Effector memory CD4-positive, alpha-beta T cell (primary cell): ENCODE measurements at regions not wholly inside any gene's neighbourhood (a gene's known extent, or its start where the extent isn't known, plus 50 kb on each side); places are given as distances from the start of the nearest gene placed in this dataset.
"Not testable (repeated sequence)": the region's sequence is repeated elsewhere in the genome, so short reads cannot be mapped to it uniquely, and the experiment has no call there.

ENCODE experiments used
- DNase-seq, 3 donors: peaks; one replicate each; pipeline ENCODE4 v3.0.0-alpha.2; 2020
- H3K27ac ChIP-seq: 2 replicates; pipeline ENCODE4 v1.7.0; 2013; ENCODE audit warnings: mild to moderate bottlenecking, low read length, moderate library complexity; ENCODE audit not compliant: insufficient read depth, poor library complexity, severe bottlenecking
- H3K27me3 ChIP-seq: replicated peaks from 2 replicates; pipeline ENCODE4 v1.7.0; 2013; ENCODE audit warnings: mild to moderate bottlenecking, low read length; ENCODE audit not compliant: insufficient read depth, control insufficient read depth, poor library complexity, severe bottlenecking
- H3K36me3 ChIP-seq: 2 replicates; pipeline ENCODE4 v1.7.0; 2013; ENCODE audit warnings: mild to moderate bottlenecking, low read length, moderate library complexity; ENCODE audit not compliant: control insufficient read depth, insufficient read depth
- H3K4me1 ChIP-seq: 2 replicates; pipeline ENCODE4 v1.7.0; 2013; ENCODE audit warnings: low read length, mild to moderate bottlenecking; ENCODE audit not compliant: control insufficient read depth, insufficient read depth, poor library complexity, severe bottlenecking
- H3K4me3 ChIP-seq: 2 replicates; pipeline ENCODE4 v1.7.0; 2013; ENCODE audit warnings: low read length, low read depth, mild to moderate bottlenecking; ENCODE audit not compliant: insufficient read depth, poor library complexity, severe bottlenecking
- H3K9me3 ChIP-seq: 2 replicates; pipeline ENCODE4 v1.7.0; 2013; ENCODE audit warnings: mild to moderate bottlenecking, low read length, moderate library complexity; ENCODE audit not compliant: control insufficient read depth

GRCh38 chrX:1119275-1119674 lies 93.2 kb downstream of the CRLF2 start:
- Histone ChIP-seq H3K27me3 (no peaks in the 10 kb centered on the region), H3K36me3 (no peaks in the 10 kb centered on the region), H3K4me1 (no peaks in the 10 kb centered on the region), H3K4me3 (no peak overlapping the region), H3K9me3 (no peaks in the 10 kb centered on the region), H3K27ac (no peak overlapping the region)
- DNase-seq, result no peak

- no peak overlapping the region for H3K4me3 ChIP-seq
- H3K27ac ChIP-seq, result no peak overlapping the region
- H3K9me3 ChIP-seq, result no peaks in the 10 kb centered on the region
- DNase-seq, result no peak
- H3K27me3 ChIP-seq, result no peaks in the 10 kb centered on the region
- H3K36me3 ChIP-seq, result no peaks in the 10 kb centered on the region
- no peaks in the 10 kb centered on the region for H3K4me1 ChIP-seq
Measured at GRCh38 chrX:1118572-1119199, 93.8 kb downstream of the CRLF2 start.

GRCh38 chrX:1115411-1115810 lies 97.0 kb downstream of the CRLF2 start:
- H3K9me3 ChIP-seq, H3K4me3 ChIP-seq, H3K27ac ChIP-seq: not testable (repeated sequence)

GRCh38 chrX:1112321-1112720 lies 100.1 kb downstream of the CRLF2 start:
- Histone ChIP-seq H3K9me3 (no peaks in the 10 kb centered on the region), H3K36me3 (no peaks in the 10 kb centered on the region), H3K4me1 (no peaks in the 10 kb centered on the region), H3K4me3 (no peak overlapping the region), H3K27ac (no peak overlapping the region), H3K27me3 (no peaks in the 10 kb centered on the region)
- DNase-seq, result no peak

More at GRCh38 chrX:1115411-1115810, 97.0 kb downstream of the CRLF2 start:
- not testable (repeated sequence) for DNase-seq, H3K36me3 ChIP-seq, H3K27me3 ChIP-seq, H3K4me1 ChIP-seq

GRCh38 chrX:1111601-1112300 lies 100.7 kb downstream of the CRLF2 start:
- Histone ChIP-seq H3K27me3 (no peaks in the 10 kb centered on the region), H3K9me3 (no peaks in the 10 kb centered on the region), H3K27ac (no peak overlapping the region), H3K4me1 (no peaks in the 10 kb centered on the region), H3K36me3 (no peaks in the 10 kb centered on the region), H3K4me3 (no peak overlapping the region)
- no peak for DNase-seq

- no peak overlapping the region for H3K4me3 ChIP-seq
- H3K27me3 ChIP-seq, result no peaks in the 10 kb centered on the region
- DNase-seq, result no peak
- no peaks in the 10 kb centered on the region for H3K36me3 ChIP-seq
- no peaks in the 10 kb centered on the region for H3K9me3 ChIP-seq
- H3K27ac ChIP-seq, result no peak overlapping the region
- no peaks in the 10 kb centered on the region for H3K4me1 ChIP-seq
Measured at GRCh38 chrX:1109580-1110119, 102.8 kb downstream of the CRLF2 start.

- Histone ChIP-seq H3K4me3 (no peak overlapping the region), H3K36me3 (no peaks in the 10 kb centered on the region), H3K4me1 (no peaks in the 10 kb centered on the region), H3K9me3 (no peaks in the 10 kb centered on the region), H3K27ac (no peak overlapping the region), H3K27me3 (no peaks in the 10 kb centered on the region)
- DNase-seq, result no peak
Measured at GRCh38 chrX:1108501-1109445, 103.7 kb downstream of the CRLF2 start.

GRCh38 chrX:1106478-1107210 lies 105.8 kb downstream of the CRLF2 start:
- no peak for DNase-seq
- H3K27ac ChIP-seq, result no peak overlapping the region
- H3K4me1 ChIP-seq, result no peaks in the 10 kb centered on the region
- H3K9me3 ChIP-seq, result no peaks in the 10 kb centered on the region
- H3K4me3 ChIP-seq, result no peak overlapping the region
- no peaks in the 10 kb centered on the region for H3K27me3 ChIP-seq
- no peaks in the 10 kb centered on the region for H3K36me3 ChIP-seq

- H3K27ac ChIP-seq, result no peak overlapping the region
- no peaks in the 10 kb centered on the region for H3K4me1 ChIP-seq
- no peaks in the 10 kb centered on the region for H3K27me3 ChIP-seq
- no peak for DNase-seq
- H3K36me3 ChIP-seq, result no peaks in the 10 kb centered on the region
- no peak overlapping the region for H3K4me3 ChIP-seq
- H3K9me3 ChIP-seq, result no peaks in the 10 kb centered on the region
Measured at GRCh38 chrX:1105671-1106419, 106.6 kb downstream of the CRLF2 start.
